Heart right ventricle (tissue), 16 donors: ENCODE measurements at regions not wholly inside any gene's neighbourhood (a gene's known extent, or its start where the extent isn't known, plus 50 kb on each side); places are given as distances from the start of the nearest gene placed in this dataset.

Experiments
- ATAC-seq, 8 donors: fragments of 200-7000 bp; cut with Tn5 transposase; one replicate each; pipeline ENCODE4 v1.9.1; 2020; ENCODE audit warnings: mild to moderate bottlenecking in 8 of 8, moderate library complexity in 8 of 8, moderate number of reproducible peaks in 1 of 8
- DNase-seq, 2 donors: peaks; one replicate each; pipeline ENCODE4 v3.0.0-alpha.2; 2020
- H3K27ac ChIP-seq, 10 donors: fragments of 200-600 bp; sonication (generic) in 2 of 10; one replicate each; pipeline versions ENCODE4 v1.5.0 to v1.8.0; 2020 to 2022; ENCODE audit warnings: mild to moderate bottlenecking in 3 of 10
- H3K27me3 ChIP-seq, 7 donors: fragments of 200-600 bp; one replicate each; pipeline ENCODE4 v1.8.0; 2021 to 2022; ENCODE audit warnings: mild to moderate bottlenecking in 2 of 7
- H3K36me3 ChIP-seq, 9 donors: fragments of 200-600 bp; sonication (generic) in 1 of 9; one replicate each; pipeline versions ENCODE4 v1.5.0 to v1.8.0; 2020 to 2022; ENCODE audit warnings: mild to moderate bottlenecking in 2 of 9
- H3K4me1 ChIP-seq, 9 donors: fragments of 200-600 bp; sonication (generic) in 1 of 9; one replicate each; pipeline versions ENCODE4 v1.5.0 to v1.8.0; 2020 to 2022; ENCODE audit warnings: mild to moderate bottlenecking in 4 of 9
- H3K4me3 ChIP-seq, 10 donors: fragments of 200-600 bp; sonication (generic) in 2 of 10; one replicate each; pipeline versions ENCODE4 v1.5.0 to v1.8.0; 2020 to 2022; ENCODE audit warnings: mild to moderate bottlenecking in 7 of 10, moderate library complexity in 2 of 10
- H3K9me3 ChIP-seq, 11 donors: fragments of 200-600 bp in 10 of 11; sonication (generic) in 2 of 11; one replicate each; pipeline versions ENCODE4 v1.5.0 to v1.8.0; 2013 to 2022; ENCODE audit warnings: mild to moderate bottlenecking in 2 of 11, control low read depth in 1 of 11, moderate library complexity in 1 of 11
- CTCF ChIP-seq, 9 donors: fragments of 200-600 bp; sonication (generic) in 2 of 9; IDR thresholded peaks; one replicate each; pipeline versions ENCODE4 v1.5.0 to v1.8.0; 2021 to 2022; ENCODE audit warnings: antibody characterized with exemption in 9 of 9, mild to moderate bottlenecking in 5 of 9, moderate library complexity in 1 of 9
- WGBS, 2 donors: extraction: QIAGEN DNeasy Blood & Tissue Kit; methylation state at CpG; one replicate each; pipeline ENCODE4 v1.1.7; 2013; ENCODE audit warnings: inconsistent platforms in 1 of 2; 5-methylcytosine and 5-hydroxymethylcytosine counted together
- intact Hi-C, 10 donors: fragments of 100-400 bp; cut with DNase I; formaldehyde crosslinking; loops; one replicate each; pipeline versions ENCODE4 v1.11.1 to v1.14.2; 2022
- donor health status: Arrhythmogenic right ventricular cardiomyopathy.
- donor health status: ischemic (EF 13 %, LVEDD 7.1; RV severe dilation, severe dysfunction).
- donor health status: healthy with polysubstance abuse.
- donor health status: DM: no; HTN: yes; CAD: no.
- donor health status: DM: no; HTN: no; CAD: no.
- donor health status: ischemic (EF 25% LVEDD 6.9; RV normal size, moderate dysfunction).
- donor health status: ischemic (EF 25% LVEDD 5.7; RV mildly dilated, moderate dysfunction).
- donor health status: healthy.
- donor health status: DM: yes; HTN: yes; CAD: no.
- donor health status: Ischemic cardiomyopathy.
- donor health status: ischemic (EF 35%, LVEDD 5.7; RV mildly dilated, moderate dysfunction).
- donor health status: nonischemic (EF 11% LVEDD 7.7; RV severe dilation, severe dysfunction).
- donor health status: DM: yes; HTN: yes; CAD: no.
- donor health status: PGD.
- donor health status: ischemic (EF 29% LVEDD 5.4; RV normal size, mild dysfunction).
- donor health status: nonischemic (EF 23%, LVEDD 6.1; RV moderate dilation, normal function).

- TF ChIP-seq CTCF (IDR thresholded peaks at IDR 0.05): no peak
- DNase-seq: no peak
- ATAC-seq: no peak
- H3K4me3 ChIP-seq: no peak overlapping the region
- H3K27ac ChIP-seq: no peak overlapping the region
- no peaks in the 10 kb centered on the region for H3K36me3 ChIP-seq
- intact Hi-C loops: no loop called here
- no peaks in the 10 kb centered on the region for H3K9me3 ChIP-seq
- H3K27me3 ChIP-seq: no peaks in the 10 kb centered on the region
- no peaks in the 10 kb centered on the region for H3K4me1 ChIP-seq
- 95 to 98% methylated on average over 2 of the region's 2 CpGs for WGBS, 2 donors
Observed at GRCh38 chr4:129314781-129315180, 218.8 kb downstream of the C4orf33 start.

GRCh38 chr4:129322920-129323319 is 227.0 kb downstream of the C4orf33 start:
- Histone ChIP-seq H3K4me3 (no peak overlapping the region), H3K36me3 (no peaks in the 10 kb centered on the region), H3K4me1 (peaks cover 0 to 14% (median 0%) of the 10 kb centered on the region in 9 donors), H3K27me3 (peaks cover 0 to 12% (median 0%) of the 10 kb centered on the region in 7 donors), H3K27ac (no peak overlapping the region), H3K9me3 (no peaks in the 10 kb centered on the region)
- 41 to 46% methylated on average over 4 of the region's 4 CpGs for WGBS, 2 donors
- DNase-seq (no peak), ATAC-seq (no peak)
- no peak for TF ChIP-seq CTCF (IDR thresholded peaks at IDR 0.05)
- intact Hi-C loops: no loop called here

GRCh38 chr4:129323658-129324057 is 227.7 kb downstream of the C4orf33 start:
- intact Hi-C loops: no loop called here
- H3K27ac ChIP-seq: no peak overlapping the region
- H3K27me3 ChIP-seq: peaks cover 0 to 12% (median 0%) of the 10 kb centered on the region in 7 donors
- DNase-seq: no peak
- no peaks in the 10 kb centered on the region for H3K9me3 ChIP-seq
- H3K4me3 ChIP-seq: no peak overlapping the region
- ATAC-seq: no peak
- no peaks in the 10 kb centered on the region for H3K36me3 ChIP-seq
- 67 to 74% methylated on average over 4 of the region's 4 CpGs for WGBS, 2 donors
- no peak for TF ChIP-seq CTCF (IDR thresholded peaks at IDR 0.05)
- peaks cover 0 to 22% (median 0%) of the 10 kb centered on the region in 9 donors for H3K4me1 ChIP-seq

- peaks cover 0 to 3% (median 0%) of the 10 kb centered on the region in 11 donors for H3K9me3 ChIP-seq
- H3K27me3 ChIP-seq: peaks cover 0 to 12% (median 0%) of the 10 kb centered on the region in 7 donors
- H3K27ac ChIP-seq: peak overlapping the region in 3 of 10 donors; percentile 19 to 90 (median 32)
- peaks cover 0 to 22% (median 0%) of the 10 kb centered on the region in 9 donors for H3K4me1 ChIP-seq
- intact Hi-C loops: no loop called here
- TF ChIP-seq CTCF (IDR thresholded peaks at IDR 0.05): no peak
- DNase-seq (no peak), ATAC-seq (peak in 1 of 8 donors; percentile 42)
- H3K36me3 ChIP-seq: no peaks in the 10 kb centered on the region
- H3K4me3 ChIP-seq: no peak overlapping the region
- WGBS, 2 donors: 45 to 62% methylated on average over 7 of the region's 7 CpGs
Observed at GRCh38 chr4:129326571-129327460, 230.9 kb downstream of the C4orf33 start.
